HG03196 (cell line): ENCODE measurements at regions not wholly inside any gene's neighbourhood (a gene's known extent, or its start where the extent isn't known, plus 50 kb on each side); places are given as distances from the start of the nearest gene placed in this dataset.
"Not testable (repeated sequence)": the region's sequence is repeated elsewhere in the genome, so short reads cannot be mapped to it uniquely, and the experiment has no call there.

Experiments
- ATAC-seq: cut with Tn5 transposase; IDR thresholded peaks from one replicate; pipeline ENCODE4 v1.9.1; 2021; ENCODE audit not compliant: unreplicated experiment

- no peak for ATAC-seq
These were observed 176.6 kb upstream of the RAG2 start for GRCh38 chr11:36774603-36775002.

DNA sequence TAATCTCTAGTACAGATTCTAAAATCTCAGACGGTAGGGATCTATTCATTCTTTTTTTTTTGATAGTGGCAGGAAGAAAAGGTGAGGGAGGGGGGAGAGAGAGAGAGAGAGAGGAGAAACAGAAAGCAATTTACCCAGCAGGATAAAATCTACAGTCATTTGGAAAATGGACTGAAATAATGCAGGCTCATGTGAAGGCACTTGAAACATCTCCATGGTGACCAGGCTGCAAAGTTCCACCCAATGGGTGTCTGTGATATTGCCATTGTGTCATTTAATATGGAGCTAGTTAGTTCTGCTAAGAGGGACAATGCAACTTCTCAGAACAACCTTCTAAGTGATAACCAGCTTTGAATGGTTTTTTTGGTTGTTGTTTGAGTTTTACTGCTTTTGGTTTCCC is 165.2 kb upstream of the RAG2 start:
- ATAC-seq = no peak

DNA sequence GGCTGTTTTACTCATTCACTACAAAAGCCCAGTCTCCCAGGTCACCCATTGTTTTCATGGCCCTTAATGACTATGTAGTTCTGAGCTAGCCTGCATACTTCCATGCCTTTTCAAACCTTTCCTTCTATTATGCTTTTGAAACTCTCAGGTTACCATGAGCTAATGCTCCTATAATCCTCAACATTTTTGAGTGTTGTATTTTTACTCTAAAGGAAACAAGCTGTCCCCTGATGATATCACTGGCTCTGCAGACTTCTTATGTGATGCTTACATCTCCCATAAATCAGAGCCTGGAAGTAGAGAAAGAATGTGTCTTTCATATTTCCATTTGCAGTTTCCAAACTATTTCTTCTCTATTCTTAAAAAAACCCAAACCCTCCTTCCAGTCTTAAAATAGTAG is 159.0 kb upstream of the RAG2 start:
- no peak for ATAC-seq

- no peak for ATAC-seq
These were observed 155.9 kb upstream of the RAG2 start for GRCh38 chr11:36753960-36754359.

GRCh38 chr11:36751996-36752395 is 154.0 kb upstream of the RAG2 start:
- no peak for ATAC-seq

DNA sequence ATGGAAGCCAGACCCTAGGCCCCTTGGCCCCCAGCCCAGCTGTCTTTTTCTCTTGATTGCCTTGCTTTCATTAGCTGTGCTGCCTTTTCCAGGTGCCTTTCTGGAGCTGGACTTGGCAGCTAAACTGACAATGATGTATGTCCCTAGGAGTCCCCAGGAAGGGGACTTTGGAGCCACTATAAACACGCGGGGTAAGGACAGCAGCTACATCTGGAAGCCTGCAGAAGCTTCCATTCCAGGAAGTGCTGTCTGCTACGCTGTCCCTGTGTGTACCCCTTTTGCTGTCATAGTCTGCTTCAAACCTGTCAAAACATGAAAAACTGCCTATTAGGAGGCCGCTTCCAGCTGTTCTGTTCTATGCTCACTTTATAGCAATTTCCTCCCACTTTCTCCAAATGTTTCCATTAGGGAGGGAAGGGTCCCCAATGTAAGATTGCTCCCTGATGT is 153.3 kb upstream of the RAG2 start:
- ATAC-seq = no peak

GRCh38 chr11:36750349-36750748 is 152.3 kb upstream of the RAG2 start:
- ATAC-seq = no peak

- ATAC-seq = no peak
These were observed 150.8 kb upstream of the RAG2 start for GRCh38 chr11:36748836-36749235.

DNA sequence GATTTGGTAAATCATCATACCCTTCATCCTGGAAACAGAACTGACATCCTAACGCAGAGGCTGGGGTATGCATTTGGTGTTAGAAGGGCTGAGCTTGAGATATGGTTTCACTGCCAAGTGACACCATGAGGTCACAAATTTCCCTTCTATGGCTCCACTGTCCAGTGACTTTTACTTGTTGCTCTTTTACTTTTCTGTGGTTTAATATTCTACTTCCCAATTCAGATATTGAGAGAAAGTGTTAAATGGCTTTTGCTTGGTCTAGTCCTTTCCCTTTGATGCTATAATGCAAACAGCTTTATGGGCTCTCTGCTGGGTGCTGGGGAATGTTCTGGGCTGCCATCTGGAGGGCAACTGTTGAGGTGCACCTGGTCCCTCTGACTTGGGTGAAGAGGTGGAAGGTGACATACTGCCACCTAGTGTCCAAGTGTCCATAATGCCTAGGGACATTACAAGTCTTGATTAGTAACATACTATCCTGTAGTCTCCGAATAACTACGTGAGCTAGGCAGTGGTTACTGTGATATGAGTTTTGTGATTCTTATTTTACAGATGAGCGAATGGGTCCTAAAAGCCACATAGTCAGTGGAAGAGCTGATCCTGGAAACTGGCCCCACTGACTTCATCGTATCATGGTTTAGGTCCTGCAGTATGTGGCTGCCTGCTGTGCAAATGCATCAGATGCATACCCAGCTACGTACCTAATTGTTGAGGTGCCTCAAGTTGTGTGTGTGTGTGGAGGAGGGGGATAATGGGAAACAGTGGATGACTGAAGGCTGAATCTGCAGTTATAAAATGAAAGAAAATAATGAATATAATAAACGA is 149.1 kb upstream of the RAG2 start:
- ATAC-seq = peak; percentile 94

DNA sequence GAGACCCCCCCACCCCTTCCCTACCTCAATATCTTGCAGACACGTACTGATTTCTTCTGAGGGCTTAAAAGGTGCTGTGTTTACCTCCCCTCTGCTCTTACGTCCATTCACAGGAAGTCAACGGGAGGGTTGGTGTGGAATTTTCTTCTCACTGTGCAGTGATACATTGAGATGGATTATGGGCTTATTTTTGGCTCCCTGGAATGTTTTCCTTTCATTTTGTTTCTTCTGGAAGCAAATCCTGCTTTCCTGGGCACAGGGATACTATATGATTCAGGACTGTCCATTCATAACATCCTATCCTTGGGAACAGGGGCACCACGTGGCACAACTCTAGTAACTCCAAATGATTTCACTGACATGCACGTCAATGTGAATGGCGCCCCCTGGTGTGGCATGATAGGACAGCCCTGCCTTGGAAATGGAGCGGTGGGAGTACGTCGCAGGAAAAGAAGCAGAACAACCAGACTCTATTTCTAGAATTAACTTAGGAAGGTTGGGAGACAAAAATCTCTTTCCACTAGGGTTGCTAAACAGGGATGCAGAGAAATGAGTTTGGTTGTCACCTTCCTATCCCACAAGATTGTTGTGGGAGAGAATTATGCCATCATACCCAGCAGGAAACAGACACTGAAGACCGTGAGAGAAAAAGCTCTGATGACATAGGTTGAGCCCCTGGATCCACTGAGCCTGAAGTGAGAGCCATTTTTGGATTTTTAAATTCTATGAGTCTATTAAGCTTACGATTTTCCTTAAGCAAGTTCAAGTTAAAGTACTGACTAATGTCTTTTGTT is 146.5 kb upstream of the RAG2 start:
- no peak for ATAC-seq

- peak; percentile 51 for ATAC-seq
These were observed 145.0 kb upstream of the RAG2 start for GRCh38 chr11:36743039-36743438.

- ATAC-seq = no peak
These were observed 143.5 kb upstream of the RAG2 start for GRCh38 chr11:36741515-36741914.

DNA sequence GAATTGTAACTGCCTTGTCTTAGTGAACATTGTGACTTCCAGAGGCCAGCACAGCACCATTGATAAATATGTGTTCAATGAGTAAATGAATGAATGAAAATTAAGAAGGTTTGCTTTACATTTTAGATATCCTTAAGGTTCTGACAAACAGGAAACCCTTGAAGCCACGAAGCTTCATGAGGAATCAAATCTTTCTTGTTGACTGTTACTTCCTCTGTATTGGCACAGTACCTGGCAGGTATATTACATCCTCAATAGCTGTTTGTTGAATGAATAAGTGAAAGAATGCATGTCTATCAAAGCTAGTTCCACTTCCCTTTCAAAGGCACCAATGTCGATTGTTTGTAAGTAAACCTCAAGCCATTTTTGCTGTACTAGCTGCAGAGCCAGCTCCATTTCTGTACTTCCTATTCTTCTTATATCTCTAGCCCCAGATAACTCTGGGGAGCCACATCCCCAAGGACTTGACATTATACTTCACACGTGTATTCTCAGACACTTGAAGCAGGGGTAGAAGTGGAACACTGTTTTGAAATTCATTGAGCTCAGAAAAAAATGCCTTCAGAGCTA is 140.3 kb upstream of the RAG2 start:
- ATAC-seq = no peak

- ATAC-seq = no peak
These were observed 138.1 kb upstream of the RAG2 start for GRCh38 chr11:36736103-36736502.

GRCh38 chr11:36733721-36734120 is 135.7 kb upstream of the RAG2 start:
- ATAC-seq = not testable (repeated sequence)

DNA sequence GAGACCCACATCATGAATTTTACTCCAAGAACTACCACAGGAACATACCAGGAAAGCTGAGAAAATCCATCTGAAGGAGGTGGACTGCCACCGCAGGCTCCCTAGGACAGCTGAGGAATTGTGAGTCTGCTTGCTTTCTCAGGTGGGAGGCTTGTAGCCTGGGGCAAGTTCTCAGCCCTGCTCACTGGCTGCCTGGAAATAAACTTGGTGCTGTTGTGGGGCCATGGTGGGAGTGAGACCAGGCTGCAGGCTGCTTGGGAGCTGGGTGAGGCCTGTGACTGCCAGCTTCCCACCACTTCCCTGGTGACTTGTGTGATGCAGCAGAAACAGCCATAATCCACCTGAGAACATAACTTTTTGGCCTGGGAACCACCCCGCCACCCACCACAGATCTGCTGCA is 132.7 kb upstream of the RAG2 start:
- ATAC-seq = no peak

GRCh38 chr11:36729825-36730224 is 131.8 kb upstream of the RAG2 start:
- no peak for ATAC-seq

GRCh38 chr11:36726420-36726819 is 128.4 kb upstream of the RAG2 start:
- no peak for ATAC-seq

GRCh38 chr11:36724742-36725385 is 126.8 kb upstream of the RAG2 start:
- ATAC-seq = peak; percentile 64

DNA sequence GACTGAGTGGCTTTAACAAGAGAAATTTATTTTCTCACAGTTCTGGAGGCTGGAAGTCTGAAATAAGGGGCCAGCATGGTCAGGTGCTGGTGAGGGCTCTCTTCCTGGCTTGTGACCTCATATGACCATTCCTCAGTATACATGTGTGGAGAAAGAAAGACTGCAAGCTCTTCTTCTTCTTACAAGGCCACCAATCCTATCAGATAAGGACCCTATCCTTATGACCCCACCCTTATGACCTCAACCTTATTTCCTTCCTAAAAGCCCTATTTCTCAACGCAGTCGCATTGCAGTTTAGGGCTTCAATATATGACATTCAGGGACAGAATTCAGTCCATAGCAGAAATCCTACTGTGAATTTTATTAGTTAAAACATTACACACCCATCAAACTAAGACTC is 124.4 kb upstream of the RAG2 start:
- ATAC-seq = no peak

DNA sequence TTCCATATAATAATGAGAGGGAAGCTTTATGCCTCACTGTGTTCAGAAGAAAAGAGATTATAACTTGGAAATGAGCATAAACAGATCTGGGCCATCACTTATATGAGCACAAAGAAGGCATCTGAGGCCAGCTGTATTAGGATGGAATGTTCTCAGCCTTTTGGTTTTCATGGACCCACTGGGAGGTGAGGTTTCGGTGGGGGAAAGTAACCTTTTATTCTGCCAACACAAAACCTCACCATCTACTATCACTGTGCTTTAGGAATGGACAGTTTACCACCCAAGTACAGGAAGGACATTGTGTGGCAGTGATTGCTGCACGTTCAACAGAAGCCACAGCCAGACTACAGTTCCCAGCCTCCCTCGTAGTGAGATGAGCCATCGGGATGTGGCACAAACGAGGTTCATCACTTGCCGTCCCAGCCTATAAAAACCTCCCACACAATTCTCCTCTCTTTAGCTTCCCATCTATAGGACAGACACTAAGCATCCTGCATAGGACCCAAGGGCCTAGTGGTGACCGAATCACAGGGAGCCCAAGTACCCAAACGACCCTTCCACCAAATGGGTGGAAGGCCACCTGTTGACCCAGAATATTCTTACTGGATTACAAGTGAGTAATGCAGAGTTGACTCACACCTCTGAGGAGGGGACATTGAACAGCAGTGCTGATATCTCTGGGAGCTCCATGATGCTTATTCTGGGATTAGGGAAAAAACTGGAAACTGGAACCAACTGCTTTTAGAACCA is 121.5 kb upstream of the RAG2 start:
- ATAC-seq = no peak
